Stomach (tissue), 8 donors: ENCODE measurements at regions not wholly inside any gene's neighbourhood (a gene's known extent, or its start where the extent isn't known, plus 50 kb on each side); places are given as distances from the start of the nearest gene placed in this dataset.
"Not testable (repeated sequence)": the region's sequence is repeated elsewhere in the genome, so short reads cannot be mapped to it uniquely, and the experiment has no call there.

Experiments used
- DNase-seq, 2 donors: peaks; one replicate each; pipeline versions ENCODE4 v3.0.0 to v3.0.0-alpha.2; 2013 to 2019
- H3K27ac ChIP-seq, 5 donors: fragments of 200-600 bp in 4 of 5; sonication (generic) in 4 of 5; one replicate each; pipeline ENCODE4 v1.5.1; 2013 to 2019; ENCODE audit warnings: mild to moderate bottlenecking in 1 of 5, moderate library complexity in 1 of 5
- H3K27me3 ChIP-seq, 3 donors: fragments of 200-600 bp; sonication (generic); one replicate each; pipeline ENCODE4 v1.5.1; 2017 to 2019; ENCODE audit warnings: mixed run types in 1 of 3
- H3K36me3 ChIP-seq, 4 donors: fragments of 200-600 bp; sonication (generic); 1 replicate in 3 of 4; 2 replicates in 1 of 4; pipeline ENCODE4 v1.5.1; 2016 to 2019
- H3K4me1 ChIP-seq, 4 donors: fragments of 200-600 bp; sonication (generic); one replicate each; pipeline ENCODE4 v1.5.1; 2016 to 2019
- H3K4me3 ChIP-seq, 4 donors: fragments of 200-600 bp; sonication (generic) in 3 of 4; one replicate each; pipeline ENCODE4 v1.5.1; 2016 to 2019; ENCODE audit warnings: mild to moderate bottlenecking in 1 of 4
- H3K9me3 ChIP-seq, 4 donors: fragments of 200-600 bp; sonication (generic); one replicate each; pipeline ENCODE4 v1.5.1; 2016 to 2019
- CTCF ChIP-seq, 7 experiments: fragments of 450-650 bp in 4 of 7; fragments of 200-600 bp in 3 of 7; sonication (generic) in 3 of 7; IDR thresholded peaks; one replicate each; pipeline ENCODE4 v1.5.1; 2016 to 2019; ENCODE audit warnings: antibody characterized with exemption in 7 of 7, control low read depth in 2 of 7, mild to moderate bottlenecking in 1 of 7
- EP300 ChIP-seq: sonication (generic); formaldehyde crosslinking; IDR thresholded peaks from one replicate; pipeline ENCODE4 v1.6.1; 2017; ENCODE audit warnings: antibody characterized with exemption
- POLR2A ChIP-seq, 4 donors: fragments of 450-650 bp; IDR thresholded peaks; one replicate each; pipeline ENCODE4 v1.6.1; 2016; ENCODE audit warnings: antibody characterized with exemption in 4 of 4, control low read depth in 2 of 4, mild to moderate bottlenecking in 1 of 4, moderate library complexity in 1 of 4
- POLR2AphosphoS5 ChIP-seq, 3 donors: sonication (generic); formaldehyde crosslinking; IDR thresholded peaks; one replicate each; pipeline ENCODE4 v1.6.1; 2016; ENCODE audit warnings: antibody characterized with exemption in 3 of 3
- WGBS, 5 donors: extraction: QIAGEN DNeasy Blood & Tissue Kit in 3 of 5; methylation state at CpG; one replicate each; pipeline versions ENCODE4 v1.1.5 to v1.1.7; 2013 to 2018; 5-methylcytosine and 5-hydroxymethylcytosine counted together
- intact Hi-C: fragments of 100-400 bp; cut with DNase I; formaldehyde crosslinking; loops from one replicate; pipeline ENCODE4 v1.15.1; 2023; ENCODE audit warnings: low total_unique reads
- donor health status: healthy with polysubstance abuse.
- donor health status: Bipolar disorder and iron deficiency.
- donor health status: healthy.

GRCh38 chr6:96436398-96436797, 85.2 kb upstream of the UFL1 start:
- Histone ChIP-seq H3K27ac (no peak overlapping the region), H3K4me1 (no peaks in the 10 kb centered on the region), H3K36me3 (no peaks in the 10 kb centered on the region), H3K9me3 (peaks cover 0 to 40% (median 24%) of the 10 kb centered on the region in 4 donors), H3K4me3 (no peak overlapping the region), H3K27me3 (no peaks in the 10 kb centered on the region)
- no peak for DNase-seq
- intact Hi-C loops: no loop called here
- WGBS, 5 donors: 54 to 72% (median 63%) methylated on average over 4 of the region's 4 CpGs
- TF ChIP-seq CTCF (IDR thresholded peaks at IDR 0.05) (no peak), POLR2AphosphoS5 (IDR thresholded peaks at IDR 0.05) (no peak), POLR2A (IDR thresholded peaks at IDR 0.05) (no peak), EP300 (no peak)

DNA sequence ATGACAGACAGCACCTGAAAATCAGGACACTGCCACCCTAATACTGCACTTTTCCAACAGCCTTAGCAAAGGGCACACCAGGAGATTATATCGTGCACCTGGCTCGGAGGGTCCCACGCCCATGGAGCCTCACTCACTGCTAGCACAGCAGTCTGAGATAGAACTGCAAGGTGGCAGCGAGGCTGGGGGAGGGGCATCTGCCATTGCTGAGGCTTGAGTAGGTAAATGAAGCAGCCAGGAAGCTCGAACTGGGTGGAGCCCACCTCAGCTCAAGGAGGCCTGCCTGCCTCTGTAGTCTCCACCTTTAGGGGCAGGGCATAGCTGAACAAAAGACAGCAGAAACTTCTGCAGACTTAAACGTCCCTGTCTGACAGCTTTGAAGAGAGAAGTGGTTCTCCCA, 84.4 kb upstream of the UFL1 start:
- H3K27ac ChIP-seq, H3K4me3 ChIP-seq, H3K27me3 ChIP-seq, intact Hi-C loops, H3K36me3 ChIP-seq, H3K4me1 ChIP-seq, DNase-seq: not testable (repeated sequence)
- H3K9me3 ChIP-seq: peaks cover 0 to 40% (median 24%) of the 10 kb centered on the region in 4 donors
- WGBS, 5 donors: 62 to 73% (median 69%) methylated on average over 6 of the region's 6 CpGs

- 26 to 45% (median 36%) methylated on average over 5 of the region's 5 CpGs for WGBS, 5 donors
These were observed 71.4 kb upstream of the UFL1 start for GRCh38 chr6:96450082-96450769.

GRCh38 chr6:96450770-96451130, 70.9 kb upstream of the UFL1 start:
- no peak for DNase-seq
- H3K4me1 ChIP-seq: no peaks in the 10 kb centered on the region
- intact Hi-C loops: no loop called here
- peaks cover 0 to under 1% (median 0%) of the 10 kb centered on the region in 4 donors for H3K9me3 ChIP-seq
- no peak overlapping the region for H3K4me3 ChIP-seq
- no peaks in the 10 kb centered on the region for H3K27me3 ChIP-seq
- no peak overlapping the region for H3K27ac ChIP-seq
- TF ChIP-seq CTCF (IDR thresholded peaks at IDR 0.05): no peak
- no peak for TF ChIP-seq POLR2A (IDR thresholded peaks at IDR 0.05)
- no peak for TF ChIP-seq EP300
- TF ChIP-seq POLR2AphosphoS5 (IDR thresholded peaks at IDR 0.05): no peak
- H3K36me3 ChIP-seq: no peaks in the 10 kb centered on the region

More at GRCh38 chr6:96450082-96450769, 71.4 kb upstream of the UFL1 start:
- Histone ChIP-seq H3K4me3 (no peak overlapping the region), H3K36me3 (no peaks in the 10 kb centered on the region), H3K27ac (no peak overlapping the region), H3K27me3 (no peaks in the 10 kb centered on the region), H3K4me1 (no peaks in the 10 kb centered on the region), H3K9me3 (peaks cover 0 to 5% (median 0%) of the 10 kb centered on the region in 4 donors)
- TF ChIP-seq POLR2AphosphoS5 (IDR thresholded peaks at IDR 0.05) (no peak), POLR2A (IDR thresholded peaks at IDR 0.05) (no peak), EP300 (no peak), CTCF (IDR thresholded peaks at IDR 0.05) (no peak)
- intact Hi-C loops: no loop called here
- DNase-seq: peak in 1 of 2 donors; percentile 51

- WGBS, 5 donors: 66 to 82% (median 78%) methylated on average over 4 of the region's 4 CpGs
These were observed 62.8 kb upstream of the UFL1 start for GRCh38 chr6:96458771-96459170.

More at GRCh38 chr6:96458771-96459170, 62.8 kb upstream of the UFL1 start:
- Histone ChIP-seq H3K4me1 (no peaks in the 10 kb centered on the region), H3K9me3 (no peaks in the 10 kb centered on the region), H3K4me3 (no peak overlapping the region), H3K27me3 (no peaks in the 10 kb centered on the region), H3K27ac (no peak overlapping the region), H3K36me3 (no peaks in the 10 kb centered on the region)
- TF ChIP-seq POLR2AphosphoS5 (IDR thresholded peaks at IDR 0.05) (no peak), POLR2A (IDR thresholded peaks at IDR 0.05) (no peak), CTCF (IDR thresholded peaks at IDR 0.05) (no peak), EP300 (no peak)
- DNase-seq: no peak
- intact Hi-C loops: no loop called here
